ENCODE measurements at regions not wholly inside any gene's neighbourhood (a gene's known extent, or its start where the extent isn't known, plus 50 kb on each side); places are given as distances from the start of the nearest gene placed in this dataset.
"Not testable (repeated sequence)": the region's sequence is repeated elsewhere in the genome, so short reads cannot be mapped to it uniquely, and the experiment has no call there.

- ATAC-seq (ENCODE audit: low read depth) (no peak), DNase-seq (no peak)
- H3K79me2 ChIP-seq (ENCODE audit: control insufficient read depth, insufficient read depth, low read length): no peaks in the 10 kb centered on the region
- no peak overlapping the region for H3K4me3 Mint-ChIP-seq
- TF ChIP-seq EZH2 (IDR thresholded peaks at IDR 0.05; ENCODE audit: borderline replicate concordance, insufficient read depth, low read depth, low read length, poor library complexity, severe bottlenecking) (no peak), CTCF (IDR thresholded peaks at IDR 0.05) (no peak)
- no peaks in the 10 kb centered on the region for H3K27me3 ChIP-seq (replicated peaks in 1 of 4; ENCODE audit: control extremely low read depth in 1 of 4, control insufficient read depth in 3 of 4, insufficient read depth in 4 of 4, low read length in 3 of 4)
- no peaks in the 10 kb centered on the region for H3K9me3 Mint-ChIP-seq (ENCODE audit: insufficient read depth)
- no peak overlapping the region for H3K4me2 ChIP-seq (replicated peaks; ENCODE audit: low read depth, low read length, poor library complexity, severe bottlenecking)
- H3K27ac ChIP-seq (ENCODE audit: low read length in 2 of 2): no peak overlapping the region
- H3K9ac ChIP-seq (ENCODE audit: low read length): no peak overlapping the region
- no peak overlapping the region for H3K4me3 ChIP-seq (ENCODE audit: control extremely low read depth in 1 of 5, extremely low read depth in 1 of 5, insufficient read depth in 1 of 5, low read depth in 2 of 5, low read length in 4 of 5)
- no peak overlapping the region for H2AFZ ChIP-seq (ENCODE audit: insufficient read depth, low read depth, low read length, poor library complexity, severe bottlenecking)
- no peaks in the 10 kb centered on the region for H4K20me1 ChIP-seq (ENCODE audit: control insufficient read depth, insufficient read depth, low read length, poor library complexity, severe bottlenecking)
- H3K36me3 ChIP-seq (replicated peaks in 1 of 2; ENCODE audit: control extremely low read depth in 1 of 2, control insufficient read depth in 1 of 2, extremely low read depth in 1 of 2, insufficient read depth in 2 of 2, low read length in 1 of 2): no peaks in the 10 kb centered on the region
- CTCF ChIA-PET: no interaction called here
- H3K4me1 ChIP-seq (ENCODE audit: control insufficient read depth in 2 of 2, insufficient read depth in 2 of 2, low read length in 2 of 2): no peaks in the 10 kb centered on the region
- POLR2A ChIA-PET: no interaction called here
- intact Hi-C loops (cut with micrococcal nuclease): no loop called here
- no CpG with 5 or more reads among the region's 2 CpGs for WGBS (ENCODE audit: insufficient coverage)
- H3K9me3 ChIP-seq (ENCODE audit: control extremely low read depth in 1 of 3, control insufficient read depth in 2 of 3, insufficient read depth in 1 of 3, low read length in 2 of 3): no peaks in the 10 kb centered on the region
- H3K4me1 Mint-ChIP-seq: no peaks in the 10 kb centered on the region
- H3K27me3 Mint-ChIP-seq: peaks cover 4% of the 10 kb centered on the region
- no peak overlapping the region for H3K27ac Mint-ChIP-seq
Measured at GRCh38 chr4:107490116-107490515, 229.9 kb downstream of the PAPSS1 start.

DNA sequence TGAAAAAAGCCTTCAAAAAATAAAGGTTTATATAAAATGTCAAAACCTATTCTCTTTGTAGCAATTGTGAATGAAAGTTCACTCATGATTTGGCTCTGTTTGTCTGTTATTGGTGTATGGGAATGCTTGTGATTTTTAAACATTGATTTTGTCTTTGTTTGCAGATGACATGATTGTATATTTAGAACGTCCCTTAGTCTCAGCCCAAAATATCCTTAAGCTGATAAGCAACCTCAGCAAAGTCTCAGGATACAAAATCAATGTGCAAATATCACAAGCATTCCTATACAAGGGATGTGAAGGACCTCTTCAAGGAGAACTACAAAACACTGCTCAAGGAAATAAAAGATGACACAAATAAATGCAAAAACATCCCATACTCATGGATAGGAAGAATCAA, 236.4 kb downstream of the PAPSS1 start:
- H3K27me3 ChIP-seq (replicated peaks in 1 of 4; ENCODE audit: control extremely low read depth in 1 of 4, control insufficient read depth in 3 of 4, insufficient read depth in 4 of 4, low read length in 3 of 4); H3K27ac ChIP-seq (ENCODE audit: low read length in 2 of 2); H3K4me1 Mint-ChIP-seq; H3K9me3 Mint-ChIP-seq (ENCODE audit: insufficient read depth); H3K4me3 Mint-ChIP-seq; CTCF ChIA-PET; H3K79me2 ChIP-seq (ENCODE audit: control insufficient read depth, insufficient read depth, low read length); H3K27me3 Mint-ChIP-seq; H4K20me1 ChIP-seq (ENCODE audit: control insufficient read depth, insufficient read depth, low read length, poor library complexity, severe bottlenecking); DNase-seq; H3K4me2 ChIP-seq (replicated peaks; ENCODE audit: low read depth, low read length, poor library complexity, severe bottlenecking); POLR2A ChIA-PET; H2AFZ ChIP-seq (ENCODE audit: insufficient read depth, low read depth, low read length, poor library complexity, severe bottlenecking); H3K9ac ChIP-seq (ENCODE audit: low read length); H3K27ac Mint-ChIP-seq; H3K36me3 ChIP-seq (replicated peaks in 1 of 2; ENCODE audit: control extremely low read depth in 1 of 2, control insufficient read depth in 1 of 2, extremely low read depth in 1 of 2, insufficient read depth in 2 of 2, low read length in 1 of 2); H3K4me1 ChIP-seq (ENCODE audit: control insufficient read depth in 2 of 2, insufficient read depth in 2 of 2, low read length in 2 of 2); intact Hi-C loops (cut with micrococcal nuclease); H3K4me3 ChIP-seq (ENCODE audit: control extremely low read depth in 1 of 5, extremely low read depth in 1 of 5, insufficient read depth in 1 of 5, low read depth in 2 of 5, low read length in 4 of 5); ATAC-seq (ENCODE audit: low read depth): not testable (repeated sequence)
- no CpG with 5 or more reads among the region's 1 CpG for WGBS (ENCODE audit: insufficient coverage)
- H3K9me3 ChIP-seq (ENCODE audit: control extremely low read depth in 1 of 3, control insufficient read depth in 2 of 3, insufficient read depth in 1 of 3, low read length in 2 of 3): peaks cover 0 to 24% (median 13%) of the 10 kb centered on the region in 3 donors

Measured in B cell (primary cell).